Raji (cell line): ENCODE measurements at regions not wholly inside any gene's neighbourhood (a gene's known extent, or its start where the extent isn't known, plus 50 kb on each side); places are given as distances from the start of the nearest gene placed in this dataset.

Source experiments
- POLR2A ChIP-seq: IDR thresholded peaks from 2 replicates; pipeline ENCODE4 v1.6.1; 2011; ENCODE audit warnings: low read depth, low read length, control low read depth; ENCODE audit not compliant: insufficient read depth

DNA sequence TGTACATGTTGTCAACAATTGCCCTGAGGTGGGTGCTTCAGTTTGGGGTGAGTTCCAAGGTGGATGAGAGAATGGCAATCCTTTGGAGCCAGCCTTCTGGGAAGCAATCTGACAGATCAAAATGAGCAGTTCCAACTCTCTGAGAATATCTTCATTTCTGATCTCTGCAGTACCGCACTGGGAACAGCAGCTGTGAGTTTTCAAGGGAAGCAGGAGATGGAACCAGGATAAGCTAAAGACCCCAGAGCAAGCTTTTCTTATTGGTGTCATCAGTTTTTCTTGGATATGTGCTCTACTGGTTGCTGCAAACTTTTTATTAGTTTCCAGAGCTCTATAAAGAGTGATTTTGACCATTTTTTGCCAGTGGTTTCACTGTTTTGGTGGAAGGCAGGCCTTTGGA is 94.7 kb downstream of the KCNJ12 start:
- TF ChIP-seq POLR2A: no peak

DNA sequence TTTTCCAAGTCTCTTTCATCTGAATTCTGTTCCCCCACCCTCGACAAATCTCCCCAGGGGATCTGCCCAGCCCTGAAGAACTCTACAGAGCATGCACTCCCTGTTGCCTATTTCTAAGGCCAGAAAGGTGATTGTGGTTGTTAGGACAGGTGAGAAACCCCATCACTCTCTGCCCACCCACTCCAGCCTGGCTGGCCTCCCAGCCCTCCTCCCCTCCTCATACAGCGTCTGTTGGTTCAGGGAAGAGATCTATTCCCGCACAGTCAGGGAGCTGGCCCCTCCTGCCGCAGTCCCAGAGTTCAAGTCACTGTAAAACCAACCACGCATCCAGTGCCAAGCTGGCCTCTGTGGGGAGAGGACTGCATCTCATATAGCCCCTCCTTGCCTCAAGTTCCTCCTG is 98.7 kb downstream of the KCNJ12 start:
- no peak for TF ChIP-seq POLR2A

DNA sequence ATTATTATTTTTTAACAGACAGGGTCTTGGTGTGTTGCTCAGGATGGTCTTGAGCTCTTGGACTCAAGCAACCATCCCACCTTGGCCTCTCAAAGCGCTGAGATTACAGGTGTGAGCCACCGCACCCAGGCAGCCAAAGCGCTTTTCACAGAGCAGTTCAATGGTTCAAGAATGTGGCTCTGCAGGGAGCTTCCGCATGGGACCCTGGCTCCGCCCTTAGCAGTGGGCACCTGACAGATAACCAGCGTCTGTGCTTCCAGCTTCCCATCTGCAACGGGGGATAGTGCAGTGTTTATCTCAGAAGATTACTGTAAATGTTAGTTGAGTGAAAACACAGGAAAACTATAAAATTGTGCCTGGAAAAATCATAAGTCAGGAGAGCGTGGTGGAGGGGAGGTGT is 99.4 kb downstream of the KCNJ12 start:
- TF ChIP-seq POLR2A: no peak

DNA sequence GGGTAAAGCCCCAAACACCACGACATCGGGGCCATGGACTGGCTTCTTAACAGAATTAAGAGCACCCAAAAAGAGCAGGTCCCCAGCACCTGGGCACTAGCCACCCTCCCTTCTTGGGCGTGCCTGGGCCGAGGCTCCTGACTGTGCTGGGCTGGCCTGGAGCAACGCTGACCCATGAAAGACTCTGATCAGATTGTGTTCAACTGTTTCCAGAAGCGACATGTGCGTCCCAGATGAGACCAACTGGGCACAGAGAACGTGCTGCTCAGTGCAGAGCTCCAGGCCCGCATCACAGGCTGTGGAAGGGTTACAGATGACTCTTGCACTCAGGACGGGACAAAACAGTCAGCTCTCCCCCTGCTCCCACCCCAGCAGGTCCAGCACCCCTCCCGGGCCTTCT is 100.7 kb downstream of the KCNJ12 start:
- no peak for TF ChIP-seq POLR2A

DNA sequence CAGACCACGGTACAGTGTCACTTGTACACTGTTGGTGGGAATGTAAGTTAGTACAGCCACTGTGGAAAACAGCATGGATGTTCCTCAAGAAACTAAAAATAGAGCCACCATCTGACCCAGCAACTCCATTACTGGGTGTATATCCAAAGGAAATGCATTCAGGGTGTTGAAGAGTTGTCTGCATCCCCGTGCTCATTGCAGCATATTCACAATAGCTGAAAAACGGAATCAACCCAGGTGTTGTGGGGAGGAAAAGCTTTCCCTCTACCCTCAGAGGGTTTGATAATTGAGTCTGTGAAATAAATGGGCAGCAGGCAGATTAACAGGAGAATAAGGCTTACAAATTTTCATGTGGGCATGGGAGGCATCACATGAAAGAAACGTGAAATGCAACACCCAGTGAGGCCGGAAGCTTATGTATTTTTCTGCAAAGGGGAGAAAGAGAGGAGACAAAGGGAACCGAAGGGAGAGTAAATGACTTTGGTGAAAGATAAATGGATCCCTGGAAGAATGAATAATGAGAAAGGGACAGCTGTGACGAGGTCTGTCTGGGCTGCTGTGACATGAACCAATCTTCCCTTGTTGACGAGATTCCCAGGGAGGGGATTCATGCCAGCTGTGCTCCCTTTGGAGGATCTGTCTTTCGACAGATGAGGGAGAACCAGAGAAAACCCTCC is 106.2 kb downstream of the KCNJ12 start:
- TF ChIP-seq POLR2A: no peak

DNA sequence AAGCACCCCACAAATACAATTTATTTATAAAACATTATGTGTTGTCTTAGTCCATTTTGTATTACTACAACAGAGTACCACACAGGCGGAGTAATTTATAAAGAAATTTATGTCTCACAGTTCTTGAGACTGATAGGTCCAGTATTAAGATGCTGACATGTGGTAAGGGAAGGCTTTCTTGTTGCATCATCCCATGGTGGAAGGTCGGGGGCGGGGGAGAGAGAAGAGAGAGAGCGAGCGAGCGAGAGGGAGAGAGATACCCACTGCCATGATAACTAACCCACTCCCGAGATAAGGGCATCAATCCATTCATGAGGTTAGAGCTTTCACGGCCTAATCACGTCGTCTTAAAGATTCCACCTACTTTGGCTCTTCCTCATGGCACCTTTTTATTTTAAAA is 117.8 kb downstream of the KCNJ12 start:
- no peak for TF ChIP-seq POLR2A

DNA sequence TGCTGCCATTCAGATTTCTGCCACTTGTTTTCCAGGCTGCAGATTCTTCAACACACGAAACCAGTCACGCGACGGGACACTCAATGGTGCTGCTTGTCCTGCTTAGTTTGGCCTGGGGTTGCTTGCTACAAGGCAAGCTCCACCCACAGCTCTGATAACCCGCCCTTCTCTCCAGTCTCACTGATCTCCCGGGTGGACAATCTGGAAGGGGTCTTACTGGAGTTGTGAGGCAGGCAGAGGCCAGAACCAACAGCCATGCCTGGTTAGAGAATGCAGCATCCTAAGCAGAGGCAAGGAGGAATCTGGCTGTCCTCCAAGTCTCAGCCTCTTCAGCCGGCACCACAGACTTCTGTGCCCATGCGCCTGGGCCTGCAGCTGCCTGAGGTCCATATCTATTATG is 119.1 kb downstream of the KCNJ12 start:
- no peak for TF ChIP-seq POLR2A

DNA sequence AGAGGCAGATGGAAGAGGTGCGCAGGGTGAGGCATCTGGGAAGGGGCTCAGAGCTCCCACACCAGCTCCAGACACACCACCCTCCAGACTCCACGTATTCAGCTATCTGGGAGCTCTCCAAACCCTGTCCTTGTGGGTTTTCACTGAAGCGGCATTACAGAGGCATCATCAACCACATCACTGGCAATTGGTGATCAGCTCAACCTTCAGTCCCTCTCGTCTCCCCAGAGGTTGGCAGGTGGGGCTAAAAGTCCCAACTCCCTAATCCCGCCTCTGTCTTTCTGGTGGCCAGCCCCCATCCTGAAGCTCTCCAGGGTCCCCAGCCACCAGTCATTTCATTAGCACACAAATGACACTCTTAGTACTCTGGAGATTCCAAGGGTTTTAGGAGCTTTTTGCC is 123.9 kb downstream of the KCNJ12 start:
- no peak for TF ChIP-seq POLR2A

DNA sequence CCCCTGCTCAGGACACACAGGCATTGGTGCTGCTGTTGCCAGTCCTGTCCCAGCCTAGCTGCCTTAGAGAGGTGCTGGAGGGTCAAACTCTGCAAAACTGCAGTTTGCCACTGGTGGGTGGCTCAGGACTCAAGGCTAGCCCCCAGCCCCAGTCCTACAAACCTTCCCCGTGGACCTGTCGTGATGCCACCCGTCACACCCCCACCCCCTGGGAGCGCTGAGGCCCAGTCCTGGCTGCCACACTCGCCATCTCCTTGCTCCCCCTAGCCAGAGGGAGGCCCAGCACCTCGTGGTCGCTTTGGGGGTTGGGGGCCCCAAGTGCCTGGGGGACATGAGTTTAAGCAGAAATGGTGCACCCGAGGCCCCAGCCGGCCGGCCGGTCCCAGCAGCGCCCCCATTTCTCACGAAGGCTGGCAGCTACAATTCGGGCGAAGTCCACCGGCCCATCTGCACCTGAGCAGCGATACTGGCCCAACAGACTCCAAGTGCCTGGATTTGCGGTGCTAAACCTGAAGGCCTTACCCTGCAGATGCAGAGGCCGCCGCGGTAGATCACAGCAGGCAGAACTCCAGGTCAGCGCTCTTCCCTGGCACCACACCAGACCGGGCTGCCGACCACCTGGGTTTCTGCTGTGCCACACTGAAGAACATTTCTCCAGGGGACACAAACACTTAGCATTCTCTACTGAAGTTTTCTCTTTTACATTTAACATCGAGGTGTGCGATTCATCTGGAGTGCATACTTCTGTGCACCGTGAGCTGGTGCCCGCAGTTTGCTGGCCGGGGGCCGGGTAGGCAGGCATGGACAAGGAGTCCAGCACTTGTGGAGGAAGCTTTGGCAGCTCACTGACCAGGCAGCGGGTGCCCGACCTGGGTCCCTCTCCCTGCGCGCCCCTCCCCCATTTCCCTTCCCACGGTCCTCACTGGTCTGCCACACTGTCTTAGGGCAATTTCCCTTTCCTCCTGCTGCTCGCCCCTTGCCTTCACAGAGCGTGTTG is 130.0 kb downstream of the KCNJ12 start:
- TF ChIP-seq POLR2A: no peak

DNA sequence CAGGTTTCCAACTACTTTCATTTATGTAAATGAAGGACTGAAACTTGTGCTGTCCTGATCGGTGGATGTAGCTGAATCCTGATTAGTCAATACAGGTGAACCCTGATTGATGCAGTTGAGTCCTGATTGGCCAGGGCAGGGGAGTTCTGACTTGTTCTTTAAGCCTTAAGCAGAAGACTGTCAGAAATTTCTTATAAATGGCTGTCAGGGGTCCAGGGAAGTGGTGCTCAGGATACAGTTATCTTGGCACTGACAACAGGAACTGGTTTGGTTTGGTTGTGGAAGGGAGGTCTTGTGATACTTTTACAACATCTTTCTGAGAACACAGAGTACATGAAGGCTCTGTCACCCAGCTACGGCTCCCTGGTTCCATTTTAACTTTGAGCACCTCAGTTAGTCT is 132.1 kb downstream of the KCNJ12 start:
- TF ChIP-seq POLR2A: no peak

DNA sequence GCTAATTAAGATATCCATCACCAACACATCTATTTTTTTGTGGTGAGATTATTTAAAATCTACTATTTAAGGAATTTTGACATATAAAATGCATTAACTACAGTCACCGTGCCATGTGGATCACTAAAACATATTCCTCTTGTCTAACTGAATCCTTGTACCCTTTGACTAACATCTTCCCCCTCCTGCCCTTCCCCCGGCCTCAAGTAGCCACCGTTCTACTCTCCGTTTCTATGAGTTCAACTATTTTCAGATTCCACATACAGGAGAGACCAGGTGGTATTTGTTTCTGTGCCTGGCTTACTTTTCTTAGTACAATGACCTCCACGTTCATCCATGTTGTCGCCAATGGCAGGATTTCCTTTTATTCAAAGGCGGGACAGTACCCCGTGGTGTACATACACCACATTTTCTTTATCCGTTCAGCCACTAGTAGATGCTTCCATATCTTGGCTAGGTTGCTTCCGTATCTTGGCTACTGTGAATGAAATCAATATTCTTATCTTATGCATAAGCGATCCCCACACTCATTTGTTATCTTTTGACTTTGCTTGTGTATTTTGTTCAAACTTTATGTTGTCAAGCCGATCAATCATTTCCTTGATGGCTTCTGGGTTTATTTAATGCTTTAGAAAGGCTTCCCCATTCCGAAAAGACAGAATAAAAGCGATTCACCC is 134.7 kb downstream of the KCNJ12 start:
- TF ChIP-seq POLR2A: no peak

DNA sequence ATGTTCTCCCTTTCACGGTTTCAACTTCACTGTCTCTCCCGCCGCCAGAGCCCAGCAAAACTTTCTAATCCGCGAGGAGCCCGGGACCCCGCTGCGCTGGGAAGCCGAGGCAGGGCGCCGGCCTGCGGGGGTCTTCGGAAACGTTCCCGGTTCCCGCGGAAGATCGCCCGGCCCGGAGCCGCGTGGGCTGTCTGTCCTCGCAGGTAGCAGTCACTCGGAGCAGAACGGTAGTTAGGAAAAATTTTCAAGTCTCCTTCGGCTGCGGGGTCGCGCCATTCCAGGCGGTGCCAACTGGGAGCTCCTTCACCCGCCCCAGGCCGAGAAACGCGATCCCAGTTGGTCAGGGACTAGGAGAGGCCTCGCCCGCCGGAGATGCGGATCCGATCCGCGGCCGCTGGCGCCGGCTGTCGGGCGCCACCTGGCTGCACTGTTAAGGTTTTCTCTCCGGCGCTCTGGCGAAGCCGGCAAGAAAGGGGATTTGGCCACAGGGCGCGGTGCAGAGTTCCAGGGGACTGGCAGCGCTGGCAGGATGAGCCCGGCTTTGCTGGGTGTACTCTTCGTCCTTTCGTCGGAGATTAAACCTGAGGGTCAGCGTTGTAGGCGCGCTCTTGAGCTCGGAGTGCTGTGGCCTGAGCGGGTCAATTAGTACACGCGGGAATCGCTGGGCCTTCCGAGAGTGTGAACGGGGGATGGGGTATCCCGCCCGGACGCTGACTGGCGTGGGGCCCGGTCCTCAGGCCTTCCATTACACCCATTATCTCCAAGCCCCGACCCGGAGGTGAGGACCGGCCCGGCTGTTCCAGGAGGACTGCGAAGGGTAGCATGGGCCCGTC is 135.4 kb downstream of the KCNJ12 start:
- no peak for TF ChIP-seq POLR2A

DNA sequence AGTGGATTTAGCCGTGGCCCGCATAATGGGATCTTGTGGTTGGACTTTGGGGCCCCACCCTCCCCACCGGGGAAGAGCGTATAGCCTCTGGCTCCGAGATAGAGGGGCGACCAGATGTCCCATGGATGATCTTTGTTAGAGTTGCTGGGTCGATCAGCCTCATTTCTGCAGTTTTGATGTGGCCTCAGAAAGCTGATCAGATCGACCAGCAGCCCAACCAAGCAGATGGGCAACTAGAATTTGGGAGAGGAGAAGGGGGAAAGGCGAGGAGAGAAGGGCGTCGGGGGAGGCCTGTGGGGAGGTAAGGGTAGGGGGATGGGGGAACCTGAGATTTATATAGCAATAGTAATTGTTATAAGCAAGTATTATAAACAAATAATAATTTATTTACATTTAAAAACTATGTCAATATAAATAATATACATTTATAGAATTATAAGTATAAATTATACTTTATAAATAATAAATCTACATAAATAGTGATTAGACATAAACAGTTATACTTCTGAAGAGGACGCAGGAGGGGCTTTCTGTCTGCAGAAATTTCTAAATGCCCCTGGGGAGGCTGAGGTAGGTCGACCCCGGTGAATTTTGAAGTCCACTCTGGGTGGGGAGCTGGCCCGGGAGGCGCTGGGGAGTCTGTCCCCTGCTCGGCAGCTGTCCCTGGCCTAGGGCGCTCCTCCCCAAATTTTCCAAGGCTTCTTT is 136.3 kb downstream of the KCNJ12 start:
- TF ChIP-seq POLR2A: no peak

DNA sequence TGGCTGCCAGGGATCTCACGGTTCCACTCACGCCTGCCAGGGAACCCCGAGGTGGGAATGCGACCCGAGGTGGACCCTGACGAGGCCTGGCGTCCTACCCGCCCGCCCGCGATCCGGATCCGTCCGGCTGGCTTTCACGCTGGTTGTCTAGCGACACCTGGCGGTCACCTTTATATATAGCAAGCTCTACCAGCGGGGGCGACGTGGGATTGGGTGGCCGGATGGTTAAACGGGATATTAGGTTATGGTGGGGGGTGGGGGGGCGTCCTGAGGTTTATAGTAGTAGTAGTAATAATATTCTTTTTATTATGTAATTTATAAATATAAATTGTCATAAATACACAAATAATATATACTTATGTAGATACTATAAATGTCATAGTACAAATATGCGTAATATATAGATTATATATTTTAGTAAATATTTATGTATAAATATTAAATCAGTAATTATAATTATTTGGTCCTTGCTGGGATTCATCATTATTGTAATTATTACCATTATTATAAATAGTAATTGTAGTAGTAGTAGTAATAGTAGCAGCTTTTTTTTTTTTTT is 136.9 kb downstream of the KCNJ12 start:
- TF ChIP-seq POLR2A: no peak
